ENCODE measurements at regions not wholly inside any gene's neighbourhood (a gene's known extent, or its start where the extent isn't known, plus 50 kb on each side); places are given as distances from the start of the nearest gene placed in this dataset.
A peak's percentile ranks its signal among the peaks of the same experiment; 100 is the strongest.

DNA sequence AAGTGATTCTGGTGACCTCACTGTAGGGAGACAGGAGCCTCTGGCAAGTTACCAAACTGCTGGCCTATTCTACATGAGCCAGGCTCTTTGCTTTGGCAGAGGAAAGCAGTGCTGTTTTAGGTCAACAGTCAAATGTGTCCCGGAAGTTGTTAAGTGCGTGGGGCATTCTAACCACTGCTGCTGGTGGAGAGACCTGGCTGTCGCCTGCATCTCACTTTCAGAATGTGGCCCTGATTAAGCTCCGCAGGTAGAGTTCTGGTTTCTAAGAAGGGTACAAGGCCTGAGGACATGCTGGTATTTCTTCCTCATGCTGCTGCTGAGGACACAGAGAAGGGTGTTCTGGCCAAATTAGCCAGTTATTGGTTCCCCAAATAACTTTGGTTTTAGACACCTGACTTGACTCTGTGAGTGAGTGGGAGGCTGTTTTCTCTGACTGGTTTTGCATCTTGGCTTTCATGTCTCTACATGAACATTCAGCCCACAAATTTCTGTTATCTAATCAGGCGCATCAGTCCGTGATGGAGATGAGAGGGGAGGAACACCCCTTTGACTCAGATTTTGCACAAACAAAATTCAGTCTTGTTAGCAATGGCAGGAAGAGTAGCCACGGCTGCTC lies 120.8 kb downstream of the LMO4 start:
- H3K27ac Mint-ChIP-seq: peak overlapping the region; percentile 73
- no peaks in the 10 kb centered on the region for H3K27me3 Mint-ChIP-seq
- peak in 6 of 14 experiments; percentile 4 to 53 (median 28) for DNase-seq
- H3K4me3 Mint-ChIP-seq: peak overlapping the region; percentile 52
- Histone ChIP-seq H3K9me3 (ENCODE audit: control insufficient read depth in 1 of 2, insufficient read depth in 1 of 2, low read length in 2 of 2) (peaks cover 1 to 3% of the 10 kb centered on the region in 2 experiments), H3K27me3 (ENCODE audit: control insufficient read depth in 1 of 2, insufficient read depth in 2 of 2, low read length in 2 of 2) (no peaks in the 10 kb centered on the region), H3K4me1 (ENCODE audit: insufficient read depth, low read length) (peaks cover 3% of the 10 kb centered on the region), H3K4me3 (ENCODE audit: low read length) (peak overlapping the region; percentile 1), H3K27ac (ENCODE audit: low read depth in 1 of 2, low read length in 2 of 2) (peak overlapping the region in 1 of 2 donors; percentile 57), H3K36me3 (ENCODE audit: insufficient read depth, low read length) (no peaks in the 10 kb centered on the region)
- no peak for TF ChIP-seq CTCF (IDR thresholded peaks at IDR 0.05)
- ChIA-PET POLR2A (no interaction called here), CTCF (no interaction called here)
- ATAC-seq (ENCODE audit: poor library complexity): peak; percentile 61
- no peaks in the 10 kb centered on the region for H3K36me3 Mint-ChIP-seq (ENCODE audit: low read depth)
- H3K4me1 Mint-ChIP-seq (ENCODE audit: low read depth): peaks cover 9% of the 10 kb centered on the region
- intact Hi-C loops (cut with DNase I, micrococcal nuclease): loop anchor here in 1 of 2 experiments (2.0 kb wide), 1 partner anchor 157 kb away; no protein-coding TSS in a partner anchor
- no peaks in the 10 kb centered on the region for H3K9me3 Mint-ChIP-seq

DNA sequence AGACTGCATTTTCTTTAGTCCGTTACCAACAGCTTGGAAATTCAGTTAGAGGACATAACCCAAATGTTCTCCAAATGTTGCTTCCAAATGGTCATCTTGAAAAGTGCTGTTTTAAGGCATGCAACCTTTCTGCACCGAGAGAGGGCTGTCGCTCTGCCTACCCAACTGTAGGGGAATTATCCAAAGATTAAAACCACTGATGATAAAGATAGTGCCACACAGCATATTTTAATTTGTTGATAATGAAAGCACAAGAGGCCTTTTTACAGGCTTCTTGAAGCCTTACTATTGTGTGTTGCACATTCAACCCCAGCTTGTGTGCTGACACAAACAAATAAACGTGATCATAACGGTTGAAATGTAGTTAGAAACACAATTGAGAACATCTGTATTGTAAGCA lies 121.5 kb downstream of the LMO4 start:
- no peaks in the 10 kb centered on the region for H3K36me3 ChIP-seq (ENCODE audit: insufficient read depth, low read length)
- no peaks in the 10 kb centered on the region for H3K27me3 ChIP-seq (ENCODE audit: control insufficient read depth in 1 of 2, insufficient read depth in 2 of 2, low read length in 2 of 2)
- H3K4me3 ChIP-seq (ENCODE audit: low read length): peak overlapping the region; percentile 1
- H3K9me3 ChIP-seq (ENCODE audit: control insufficient read depth in 1 of 2, insufficient read depth in 1 of 2, low read length in 2 of 2): no peaks in the 10 kb centered on the region
- H3K27ac ChIP-seq (ENCODE audit: low read depth in 1 of 2, low read length in 2 of 2): peak overlapping the region in 1 of 2 donors; percentile 57
- no peaks in the 10 kb centered on the region for H3K9me3 Mint-ChIP-seq
- peak overlapping the region; percentile 73 for H3K27ac Mint-ChIP-seq
- no peaks in the 10 kb centered on the region for H3K27me3 Mint-ChIP-seq
- no peaks in the 10 kb centered on the region for H3K36me3 Mint-ChIP-seq (ENCODE audit: low read depth)
- no peak for TF ChIP-seq CTCF (IDR thresholded peaks at IDR 0.05)
- DNase-seq (no peak), ATAC-seq (ENCODE audit: poor library complexity) (no peak)
- peak overlapping the region; percentile 22 for H3K4me3 Mint-ChIP-seq
- CTCF ChIA-PET: no interaction called here
- H3K4me1 ChIP-seq (ENCODE audit: insufficient read depth, low read length): peaks cover 3% of the 10 kb centered on the region
- intact Hi-C loops (cut with DNase I, micrococcal nuclease): no loop called here
- POLR2A ChIA-PET: interaction anchor here (1.1 to 1.2 kb wide), 2 partner anchors 118 to 119 kb away, joined by 3 read pairs; no protein-coding TSS in a partner anchor
- peaks cover 9% of the 10 kb centered on the region for H3K4me1 Mint-ChIP-seq (ENCODE audit: low read depth)

DNA sequence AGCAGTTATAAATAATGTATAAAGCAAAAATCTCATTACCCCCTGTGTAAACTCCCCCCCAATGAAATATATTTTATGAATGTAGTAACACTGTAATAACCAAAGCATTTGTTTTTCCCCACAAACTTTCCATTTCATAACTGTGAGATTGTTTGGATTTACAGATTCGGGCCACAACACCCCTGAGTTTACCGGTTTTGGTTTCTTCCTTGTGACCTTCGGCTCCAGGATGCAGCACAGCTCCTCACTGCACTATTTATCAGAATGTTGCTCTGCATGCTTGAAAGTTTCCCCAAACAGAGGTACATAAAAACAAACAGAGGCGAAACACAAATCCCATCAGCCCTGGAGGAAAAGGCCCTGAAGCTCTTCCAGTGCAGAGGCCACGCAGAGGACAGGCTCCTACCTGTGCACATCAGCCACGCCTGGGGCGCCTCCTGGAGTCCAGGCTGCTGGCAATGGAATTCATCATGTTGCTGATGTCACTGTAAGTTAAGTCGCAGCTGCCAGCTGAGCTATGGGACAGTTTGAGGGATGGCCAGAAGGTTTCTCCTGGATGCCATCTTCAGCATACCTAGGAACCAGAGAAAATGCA lies 122.0 kb downstream of the LMO4 start:
- no peak overlapping the region for H3K27ac ChIP-seq (ENCODE audit: low read depth in 1 of 2, low read length in 2 of 2)
- H3K27me3 Mint-ChIP-seq: no peaks in the 10 kb centered on the region
- POLR2A ChIA-PET: interaction anchor here (1.1 to 1.2 kb wide), 2 partner anchors 119 to 120 kb away, joined by 3 read pairs; no protein-coding TSS in a partner anchor

More for the DNA sequence above, 122.0 kb downstream of the LMO4 start:
- Histone ChIP-seq H3K4me1 (ENCODE audit: insufficient read depth, low read length) (peaks cover 3% of the 10 kb centered on the region), H3K27me3 (ENCODE audit: control insufficient read depth in 1 of 2, insufficient read depth in 2 of 2, low read length in 2 of 2) (no peaks in the 10 kb centered on the region), H3K9me3 (ENCODE audit: control insufficient read depth in 1 of 2, insufficient read depth in 1 of 2, low read length in 2 of 2) (no peaks in the 10 kb centered on the region), H3K36me3 (ENCODE audit: insufficient read depth, low read length) (no peaks in the 10 kb centered on the region), H3K4me3 (ENCODE audit: low read length) (no peak overlapping the region)
- DNase-seq (peak in 11 of 14 experiments; percentile 10 to 56 (median 24)), ATAC-seq (ENCODE audit: poor library complexity) (peak; percentile 34)
- TF ChIP-seq CTCF (IDR thresholded peaks at IDR 0.05): peak; percentile 29
- H3K36me3 Mint-ChIP-seq (ENCODE audit: low read depth): no peaks in the 10 kb centered on the region
- peak overlapping the region; percentile 73 for H3K27ac Mint-ChIP-seq
- H3K4me1 Mint-ChIP-seq (ENCODE audit: low read depth): peaks cover 9% of the 10 kb centered on the region
- H3K9me3 Mint-ChIP-seq: no peaks in the 10 kb centered on the region
- intact Hi-C loops (cut with DNase I, micrococcal nuclease): no loop called here
- no peak overlapping the region for H3K4me3 Mint-ChIP-seq
- CTCF ChIA-PET: interaction anchor here (1.2 kb wide), 1 partner anchor 9 kb away, joined by 4 read pairs; no protein-coding TSS in a partner anchor

Measured in CD4-positive, alpha-beta T cell (primary cell).